Activated naive CD4-positive, alpha-beta T cell treated with Interleukin-2 at 50 U/mL for 16 hours (primary cell): ENCODE measurements at regions not wholly inside any gene's neighbourhood (a gene's known extent, or its start where the extent isn't known, plus 50 kb on each side); places are given as distances from the start of the nearest gene placed in this dataset.
A peak's percentile ranks its signal among the peaks of the same experiment; 100 is the strongest.

ENCODE experiments used
- DNase-seq: peaks from one replicate; pipeline ENCODE4 v3.0.0-alpha.2; 2020

DNA sequence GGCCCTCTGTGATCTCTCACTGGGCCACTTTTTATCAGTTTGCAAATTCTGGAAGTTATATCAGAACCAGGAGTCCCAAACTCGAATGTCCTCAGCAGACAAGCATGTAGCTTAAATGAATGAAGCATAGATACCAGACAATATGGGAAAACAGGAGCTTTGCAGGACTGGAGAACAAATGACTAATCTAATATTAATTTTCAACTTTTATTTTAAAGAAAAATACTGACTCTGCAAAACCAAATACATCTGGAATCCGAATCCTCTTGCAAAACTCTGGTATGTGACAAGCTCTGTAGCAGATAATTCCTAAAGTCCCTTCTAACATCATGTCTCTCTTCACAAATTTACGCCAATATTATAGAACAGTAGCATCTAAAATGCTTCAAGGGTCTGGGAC, 427.4 kb downstream of the TTLL7 start:
- DNase-seq = no peak

DNA sequence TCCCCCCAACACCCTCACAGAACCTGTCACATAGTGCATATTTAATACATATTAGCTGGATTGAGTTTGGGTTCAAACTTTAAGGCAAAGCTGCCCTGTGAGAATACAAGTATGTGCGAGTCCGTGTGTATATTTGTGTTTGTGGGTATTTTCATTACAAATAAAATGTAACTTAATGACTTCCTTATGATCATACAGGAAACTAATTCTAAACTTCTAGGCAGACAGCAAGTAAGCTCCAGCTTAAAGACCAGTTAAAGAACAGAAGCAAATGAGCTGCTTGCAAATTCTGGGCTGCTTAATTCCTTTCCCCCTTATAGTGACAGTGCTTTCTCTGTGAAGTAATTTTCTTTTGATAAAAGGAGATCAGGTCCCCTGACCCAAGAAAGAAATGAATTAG, 437.6 kb downstream of the TTLL7 start:
- DNase-seq = no peak

DNA sequence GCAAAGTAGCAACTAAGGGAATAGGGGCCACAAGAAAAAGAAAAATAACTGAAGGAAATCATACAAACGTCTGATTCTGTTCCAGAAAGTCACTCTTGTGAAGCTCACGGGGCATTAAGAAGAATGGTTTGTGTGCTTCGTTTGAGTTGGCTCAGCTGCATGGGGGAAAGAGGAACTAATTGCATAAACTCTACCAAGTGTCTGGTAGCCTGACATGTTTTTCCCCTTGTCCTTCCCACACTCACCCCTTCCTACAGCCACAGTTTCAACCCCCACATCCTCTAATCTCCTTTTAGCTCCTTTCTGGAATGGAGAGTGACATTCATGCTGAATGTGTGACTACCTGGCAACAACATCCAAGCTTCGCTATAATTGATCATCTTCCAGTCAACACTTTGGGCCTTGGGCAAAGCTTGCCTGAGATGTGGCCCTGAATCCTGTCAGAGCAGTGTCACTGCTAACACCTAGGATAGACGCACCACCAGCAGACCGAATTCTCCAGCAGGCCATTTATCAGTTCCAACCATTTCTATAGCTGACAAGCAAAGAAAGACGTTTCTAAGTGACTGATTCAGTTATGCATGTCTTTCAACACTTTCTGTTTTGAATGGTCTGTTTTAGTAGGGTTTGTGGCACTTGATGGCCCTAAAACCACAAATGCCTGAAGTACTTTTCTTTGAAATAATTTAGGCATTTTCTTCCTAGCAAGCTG, 439.6 kb downstream of the TTLL7 start:
- DNase-seq = no peak

DNA sequence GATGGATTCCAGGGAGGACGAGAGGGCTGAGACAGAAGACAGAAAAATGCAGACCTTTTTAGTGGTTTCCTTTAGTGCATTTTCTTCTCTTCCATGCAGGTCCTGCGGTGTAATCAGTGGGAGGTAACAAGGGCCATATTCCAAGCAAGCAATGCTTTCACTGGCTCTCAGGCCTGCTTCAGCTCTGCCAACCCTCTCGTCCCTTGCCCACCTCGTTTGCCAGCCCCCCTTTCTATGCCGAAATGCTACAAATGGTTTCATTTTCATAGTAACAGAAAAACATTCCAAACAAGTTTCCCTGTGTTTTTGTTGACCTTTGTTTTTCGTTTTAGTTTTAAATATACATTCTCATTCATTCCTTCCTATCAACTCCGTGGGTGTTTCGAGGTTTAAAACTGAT, 443.1 kb downstream of the TTLL7 start:
- no peak for DNase-seq

DNA sequence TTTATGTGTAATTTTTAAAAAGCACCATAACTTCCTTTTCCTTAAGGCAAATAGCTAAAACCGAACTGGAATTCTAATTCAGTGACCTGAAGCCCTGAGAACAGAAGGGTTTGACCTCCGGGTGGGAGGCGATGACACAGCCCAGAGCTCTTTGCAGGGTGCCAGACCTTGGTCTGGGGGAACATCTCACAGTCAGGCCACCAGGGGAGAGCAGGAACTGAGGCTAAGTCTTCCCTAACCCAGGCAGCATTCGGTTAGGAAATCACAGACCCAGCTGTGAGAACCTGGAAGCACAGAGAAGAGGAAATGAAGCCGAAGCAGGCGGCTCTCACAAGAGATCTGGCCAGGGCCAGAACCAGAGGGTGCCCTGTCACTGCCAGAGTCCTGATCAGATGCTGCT, 444.8 kb downstream of the TTLL7 start:
- no peak for DNase-seq

DNA sequence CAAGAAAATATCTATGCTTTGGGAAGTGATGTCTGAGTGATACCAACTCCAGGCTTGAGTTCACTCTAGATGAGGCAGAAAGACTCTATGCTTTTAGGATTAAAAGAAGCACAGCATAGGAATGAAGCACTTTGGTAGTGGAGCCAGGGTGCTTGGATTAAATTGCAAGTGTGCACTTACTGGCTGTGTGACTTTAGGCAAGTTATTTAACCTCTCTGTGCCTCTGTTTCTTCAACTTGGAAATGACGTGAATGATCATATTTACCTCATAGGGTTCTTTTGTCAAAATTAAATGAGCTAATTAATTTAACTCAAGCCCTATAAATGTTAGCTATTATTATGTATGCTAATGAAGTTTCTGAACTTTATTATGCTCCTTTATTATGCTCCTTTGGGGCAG, 446.1 kb downstream of the TTLL7 start:
- no peak for DNase-seq

DNA sequence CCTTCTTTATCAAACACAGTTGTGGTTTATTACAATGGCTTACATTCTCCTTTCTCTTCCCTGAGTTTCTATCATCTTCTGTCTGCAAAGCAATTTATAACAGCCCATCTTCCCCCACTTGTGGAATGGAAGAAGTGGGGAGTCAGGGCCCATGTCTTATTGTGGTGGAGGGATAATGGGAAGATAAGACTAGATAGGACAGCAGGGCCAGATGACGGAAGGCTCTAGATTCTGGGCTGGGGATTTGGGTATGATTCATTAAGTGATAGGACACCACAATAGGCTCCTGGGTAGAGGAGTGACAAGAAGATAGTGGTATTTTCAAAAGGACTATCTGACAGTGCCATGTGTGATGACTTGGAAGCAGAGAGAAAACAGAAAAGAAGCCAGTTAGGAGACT, 450.6 kb downstream of the TTLL7 start:
- DNase-seq = no peak

DNA sequence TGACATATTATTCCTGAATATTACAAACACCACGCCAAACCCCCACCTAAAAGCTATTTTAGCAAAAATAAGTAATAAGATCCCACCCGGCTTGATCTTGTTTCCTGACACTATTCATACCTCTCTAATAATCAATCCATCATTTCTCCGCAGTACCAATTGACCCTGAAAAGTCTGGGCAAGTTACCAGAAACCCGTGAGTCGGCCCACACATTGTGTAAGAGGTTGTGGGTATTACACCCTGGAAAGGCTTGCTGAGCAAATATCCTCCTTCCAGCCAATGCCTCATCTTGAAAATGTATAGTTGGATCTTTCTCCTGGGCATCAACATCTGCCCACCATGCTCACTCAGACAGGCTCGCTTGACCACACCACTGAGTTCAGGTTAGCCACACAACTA, 451.0 kb downstream of the TTLL7 start:
- DNase-seq = no peak

DNA sequence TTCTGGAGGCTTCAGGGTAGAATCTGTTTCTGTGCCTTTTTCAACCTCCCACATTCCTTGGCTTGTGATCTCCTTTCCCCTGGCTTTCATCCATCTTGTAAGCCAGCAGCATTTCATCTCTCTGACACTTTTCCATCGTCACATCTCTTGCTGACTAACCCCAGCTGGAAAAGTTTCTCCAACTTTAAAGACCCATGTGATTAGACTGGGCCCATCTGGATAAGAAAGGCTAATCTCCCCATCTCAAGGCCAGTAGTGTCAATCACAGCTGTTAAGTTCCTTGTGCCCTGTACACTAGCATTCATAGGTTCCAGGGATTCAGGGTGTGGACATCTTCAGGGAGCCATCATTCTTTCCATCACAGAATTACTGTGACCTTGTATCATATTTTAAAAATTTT, 452.1 kb downstream of the TTLL7 start:
- DNase-seq = no peak

DNA sequence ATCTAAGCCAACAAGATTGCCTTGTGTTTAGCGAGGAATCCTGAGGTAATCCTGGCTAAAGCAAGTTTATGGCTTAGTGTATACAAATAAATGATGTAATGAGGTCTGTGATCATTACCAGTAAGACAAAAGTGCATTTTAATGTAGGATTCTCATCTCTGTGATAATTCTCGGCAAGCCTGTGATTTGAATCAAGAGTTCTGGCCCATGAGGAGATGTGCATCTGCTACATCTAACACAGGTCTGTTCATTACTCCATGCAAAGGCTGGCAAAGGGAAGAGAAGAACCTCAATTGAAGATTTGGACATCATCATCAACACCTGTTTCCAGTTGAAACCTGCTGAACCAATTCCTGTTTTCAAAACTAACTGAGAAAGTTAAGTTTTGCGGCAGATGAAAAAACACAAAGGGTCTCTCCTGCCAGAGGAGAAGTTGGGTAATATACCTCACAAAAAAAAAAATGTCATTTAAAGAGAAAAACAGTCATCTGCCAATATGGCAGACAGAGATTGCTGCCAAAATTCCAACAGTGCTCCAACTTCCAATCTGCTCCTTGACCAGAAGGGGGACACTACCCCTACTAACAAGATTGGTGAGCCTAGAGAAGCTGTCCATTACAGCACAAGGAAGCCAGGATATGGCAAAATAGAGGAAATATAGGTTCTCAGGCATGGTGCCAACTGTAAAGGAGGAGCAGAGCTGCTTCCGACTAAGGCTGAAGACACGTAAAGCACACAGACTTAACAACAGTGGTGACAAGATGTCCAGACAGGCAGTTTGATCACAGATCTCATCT, 453.7 kb downstream of the TTLL7 start:
- no peak for DNase-seq

DNA sequence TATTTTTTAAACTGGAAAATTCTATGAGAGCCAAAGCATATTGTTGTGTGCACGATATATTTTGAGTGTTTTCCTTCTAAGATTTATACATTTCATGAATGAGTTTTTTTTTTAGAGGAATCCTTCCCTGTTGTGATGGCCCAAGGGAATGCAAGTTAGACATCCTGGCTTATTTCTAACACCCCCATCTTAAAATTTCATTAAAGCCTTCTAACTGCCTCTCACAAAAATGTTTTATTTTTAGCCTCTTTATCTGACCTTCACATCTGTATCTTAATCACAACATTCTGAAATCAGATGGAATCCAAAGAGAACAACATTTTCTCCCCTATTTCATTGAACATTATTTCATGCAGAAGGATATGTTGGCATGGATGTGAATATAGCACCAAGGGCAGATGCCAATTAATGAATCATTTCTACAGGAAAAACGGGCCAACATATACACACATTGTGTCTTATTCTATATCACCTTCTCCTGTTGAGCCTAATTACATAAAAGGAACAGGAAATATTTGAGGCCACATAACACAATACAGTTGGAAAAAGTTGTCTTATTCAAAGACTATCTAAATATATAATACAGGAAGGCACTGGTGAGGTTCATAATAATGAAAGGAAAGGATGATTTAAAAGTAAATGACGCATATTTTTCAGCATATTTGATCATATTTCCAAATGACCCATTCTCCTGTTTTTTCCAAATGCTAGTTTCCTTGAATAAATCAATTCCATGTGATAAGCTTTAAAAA, 455.5 kb downstream of the TTLL7 start:
- DNase-seq = no peak

DNA sequence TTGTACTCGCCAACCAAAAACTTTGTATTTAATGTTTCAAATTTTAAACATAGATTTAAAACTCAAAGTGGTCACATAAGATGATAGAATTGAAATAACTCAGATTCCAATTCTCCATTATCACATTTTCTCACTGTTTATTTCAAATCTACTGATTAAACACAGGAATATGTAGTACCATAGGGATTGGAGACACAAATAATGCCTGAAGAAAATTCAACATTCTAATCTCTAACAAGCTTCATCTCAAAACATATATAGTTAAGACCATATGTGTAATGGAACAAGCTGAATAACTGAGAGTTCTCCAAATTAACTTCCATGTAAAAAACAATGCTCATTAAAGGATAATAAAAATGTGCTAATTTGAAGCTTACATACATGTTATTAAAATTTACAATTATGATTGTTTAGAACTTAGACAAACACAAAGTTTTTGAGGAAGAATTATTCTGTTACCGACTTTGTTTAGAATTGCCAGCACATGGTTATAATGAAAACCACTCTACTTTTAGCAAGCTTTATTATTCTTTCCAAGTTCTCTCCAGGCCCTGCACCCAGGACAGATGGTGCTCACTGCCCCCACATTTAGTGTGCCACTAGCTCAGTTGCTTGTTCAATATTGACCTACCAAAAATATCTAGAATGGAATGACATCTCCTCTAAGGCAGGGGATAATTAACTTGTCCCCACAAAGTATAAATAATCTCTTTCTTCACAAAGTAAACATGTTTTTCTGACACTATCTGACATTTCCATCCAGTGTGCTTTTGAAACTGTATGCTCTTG, 467.2 kb downstream of the TTLL7 start:
- DNase-seq = no peak

DNA sequence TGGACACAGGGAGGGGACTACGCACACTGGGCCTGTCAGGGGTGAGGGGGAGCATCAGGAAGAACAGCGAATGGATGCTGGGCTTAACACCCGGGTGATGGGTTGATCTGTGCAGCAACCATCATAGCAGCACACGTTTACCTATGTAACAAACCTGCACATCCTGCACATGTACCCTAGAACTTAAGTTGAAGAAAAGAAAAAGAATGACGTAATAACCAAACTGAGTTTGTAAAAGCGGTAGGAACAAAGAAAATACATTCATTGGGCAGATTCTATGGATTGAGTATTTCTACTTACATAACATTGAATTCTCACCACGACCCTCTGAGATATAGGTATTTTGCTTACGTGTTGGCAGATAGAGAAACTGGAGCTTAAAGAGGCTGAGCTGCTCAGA, 468.4 kb downstream of the TTLL7 start:
- DNase-seq = no peak

DNA sequence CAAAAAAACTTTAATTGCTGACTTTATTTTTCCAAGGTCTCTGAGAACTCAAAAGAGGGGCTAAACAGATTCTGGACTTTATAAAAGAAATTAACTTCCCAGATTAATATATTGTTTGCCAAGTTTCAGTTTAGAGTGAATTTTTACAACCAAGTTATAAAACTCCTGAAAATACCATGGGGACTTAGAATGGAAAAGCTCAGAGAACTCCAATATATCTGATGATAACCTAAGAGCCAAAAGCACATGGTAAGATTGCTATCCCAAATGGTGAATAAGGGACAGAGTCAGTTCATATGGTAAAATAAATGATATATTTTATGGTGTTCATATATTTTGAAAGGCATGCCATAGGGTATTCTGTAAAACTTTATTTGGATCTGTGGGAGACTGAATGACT, 470.9 kb downstream of the TTLL7 start:
- DNase-seq = no peak

DNA sequence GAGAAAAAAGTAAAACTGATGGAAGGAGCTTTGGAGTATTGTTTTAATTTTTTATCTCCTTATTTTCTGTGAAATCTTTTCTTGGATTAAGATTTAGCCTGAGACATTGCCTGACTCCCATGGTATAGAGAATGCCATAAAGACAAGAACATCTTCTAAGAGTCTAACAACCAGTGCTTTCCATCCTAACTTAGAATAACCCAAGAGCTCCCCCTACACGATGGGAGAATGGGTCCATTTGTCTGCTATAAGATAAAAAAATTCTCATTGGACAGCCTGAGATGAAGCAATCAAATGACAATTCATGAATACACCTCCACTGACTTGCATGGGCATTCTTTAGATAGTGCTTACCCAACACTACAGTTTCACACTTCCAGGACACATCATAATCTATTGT, 478.1 kb downstream of the TTLL7 start:
- DNase-seq = no peak

DNA sequence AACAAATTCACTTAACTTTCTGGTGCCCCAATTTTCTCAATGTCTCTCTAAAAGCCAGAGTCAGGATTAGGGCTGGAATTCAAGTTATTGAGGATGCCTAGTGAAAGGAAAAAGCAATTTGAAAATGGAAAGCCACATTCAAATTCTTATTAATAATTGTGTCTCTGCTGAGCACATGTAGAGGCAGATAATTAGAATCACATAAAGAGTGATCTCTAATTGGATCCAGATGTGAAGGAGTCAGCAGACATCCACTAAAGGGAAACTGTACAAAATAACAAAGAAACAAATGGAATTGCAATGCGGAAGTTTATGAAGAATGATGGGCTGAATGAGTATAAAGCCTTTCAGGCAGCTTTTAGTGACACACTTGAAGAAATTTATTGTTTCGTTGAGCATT, 482.6 kb downstream of the TTLL7 start:
- DNase-seq = no peak

DNA sequence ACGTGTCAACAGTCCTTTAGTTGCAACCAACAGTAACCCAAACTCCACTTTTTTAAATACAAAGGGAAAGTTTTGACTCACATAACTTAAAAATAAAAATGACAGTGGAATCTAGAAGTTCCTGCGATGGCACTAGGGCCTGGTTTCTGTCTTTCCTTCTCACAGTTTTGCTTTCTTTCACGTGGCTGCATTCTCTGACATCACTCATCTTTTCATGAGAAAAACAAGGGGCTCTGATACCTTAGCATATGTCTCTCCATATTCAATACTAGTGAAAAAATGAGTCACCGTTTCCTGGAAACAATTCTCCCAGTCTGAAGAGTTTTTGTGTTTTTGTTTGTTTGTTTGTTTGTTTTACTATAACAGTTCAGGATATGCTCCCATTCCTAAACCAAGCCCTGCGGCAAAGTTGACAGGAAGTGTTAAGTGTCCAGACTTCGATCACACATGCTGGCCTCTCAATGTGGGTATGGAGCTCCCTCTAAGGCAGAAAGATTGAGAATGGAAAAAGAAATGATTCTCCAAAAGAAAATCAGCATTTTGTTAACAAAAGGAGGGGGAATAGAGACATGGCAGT, 483.3 kb downstream of the TTLL7 start:
- DNase-seq = no peak

DNA sequence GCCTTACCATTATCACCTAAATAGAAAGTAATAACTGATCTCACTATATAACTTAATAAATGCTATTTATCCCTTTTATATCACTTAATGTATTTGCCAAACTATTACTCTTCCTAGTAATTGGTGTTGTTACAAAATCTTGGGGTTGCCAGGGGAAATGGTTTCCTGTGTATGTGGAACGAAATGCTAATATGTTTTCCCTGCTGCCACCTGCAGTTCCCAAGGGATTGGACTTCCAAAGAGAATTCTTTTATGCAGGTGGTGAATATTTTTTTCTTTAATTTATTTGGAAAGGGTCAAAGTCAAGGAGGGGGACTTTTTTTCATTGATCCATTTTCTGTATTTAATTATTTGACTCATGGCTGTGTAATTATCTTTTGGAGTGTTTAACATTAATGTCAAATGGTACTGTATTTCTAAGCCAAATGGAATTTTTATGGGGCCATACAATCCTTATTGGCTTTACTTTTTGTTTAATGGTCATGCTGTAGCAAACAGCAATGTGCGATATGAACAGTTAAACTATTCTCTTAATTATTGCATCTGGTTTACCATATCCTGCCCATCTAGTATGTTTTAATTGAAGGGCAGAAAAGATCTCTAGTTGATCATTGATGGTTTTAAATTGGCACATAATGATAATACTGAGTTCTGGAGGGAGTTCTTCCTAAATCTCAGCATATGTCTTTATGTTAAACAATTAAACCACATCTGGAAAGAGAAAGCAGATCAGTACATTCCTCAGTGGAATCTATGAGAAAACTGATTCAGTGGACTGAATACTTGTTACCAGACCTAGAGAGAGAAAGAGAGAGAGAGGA, 486.3 kb downstream of the TTLL7 start:
- no peak for DNase-seq

DNA sequence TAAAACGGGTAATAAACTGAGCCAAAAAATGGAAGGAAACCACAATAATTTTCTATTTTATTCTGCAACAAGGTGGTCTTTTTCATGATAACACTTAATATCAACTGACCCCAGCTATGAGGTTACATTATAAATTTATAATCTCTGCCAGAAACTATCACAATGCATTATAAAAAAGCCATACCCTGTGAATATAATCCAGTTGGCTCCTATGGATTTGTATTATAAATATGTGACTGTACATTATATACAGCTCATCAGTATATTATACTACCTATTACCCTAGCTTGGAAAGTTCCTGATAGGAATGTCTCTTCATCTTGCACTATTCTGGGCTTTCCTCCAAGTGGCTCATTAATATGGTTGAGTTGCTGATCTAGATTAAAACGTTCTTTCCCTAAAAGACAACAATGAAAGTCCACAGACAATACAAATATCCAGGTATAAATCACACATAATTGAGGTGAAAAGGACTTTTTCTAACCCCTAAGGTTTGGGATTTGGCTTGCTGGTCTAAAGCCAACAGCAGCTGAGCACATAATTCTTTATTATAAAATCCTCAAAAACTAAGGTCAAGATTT, 487.7 kb downstream of the TTLL7 start:
- DNase-seq = no peak

DNA sequence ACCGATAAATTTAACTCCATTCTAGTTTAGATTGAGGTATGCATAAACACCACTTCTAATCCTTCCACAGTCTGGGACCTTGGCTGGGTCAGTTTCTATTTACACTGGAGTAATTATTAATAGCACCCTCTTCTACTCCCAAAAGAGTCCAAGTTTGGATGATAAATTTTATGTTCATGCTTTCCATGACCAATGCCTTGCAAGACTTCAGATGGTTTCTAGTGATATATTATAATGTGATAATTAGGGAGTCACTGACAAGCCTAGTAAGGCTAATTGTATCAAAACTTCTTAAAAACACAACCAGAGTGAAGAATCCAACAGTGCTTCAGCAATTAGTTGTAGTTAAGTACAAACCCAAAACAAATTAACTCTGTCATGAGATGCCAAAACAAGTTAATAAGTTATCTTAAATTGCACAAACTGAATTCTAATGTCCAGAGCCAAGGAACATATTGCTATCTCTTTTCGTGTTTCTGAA, 489.6 kb downstream of the TTLL7 start:
- DNase-seq = no peak

DNA sequence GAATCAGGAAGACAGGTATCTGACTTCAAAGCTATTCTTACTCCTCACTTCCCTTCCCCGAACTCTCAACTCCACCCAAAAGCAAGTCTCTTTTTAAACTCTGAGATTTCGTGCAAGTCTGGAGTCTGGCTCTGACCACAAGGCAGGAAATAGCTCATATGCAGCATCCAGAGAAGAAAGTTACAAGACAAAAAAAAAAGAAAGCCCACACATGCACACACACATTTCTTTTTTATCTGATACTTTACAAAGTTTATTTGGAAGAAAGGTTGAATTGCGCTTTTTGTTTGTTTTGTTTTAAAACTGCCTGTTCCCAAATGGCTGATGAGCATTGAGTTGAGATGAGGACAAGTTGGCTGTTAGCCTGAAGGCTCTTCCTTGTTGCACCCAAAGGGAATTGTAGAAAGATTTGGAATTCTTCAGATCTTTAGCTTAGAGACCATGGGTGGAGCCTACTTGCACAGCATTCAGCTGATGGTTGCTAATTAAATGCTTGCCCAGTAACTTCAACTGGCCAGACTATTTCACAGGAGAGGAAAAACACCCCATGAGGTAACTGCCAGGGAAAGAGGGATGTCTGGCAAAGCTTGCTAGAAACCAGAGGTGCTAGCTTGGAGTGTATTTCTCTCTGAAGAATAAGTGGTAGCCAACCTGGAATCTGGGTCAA, 490.3 kb downstream of the TTLL7 start:
- peak; percentile 16 for DNase-seq
